Muscle layer of duodenum (tissue), 2 donors: ENCODE measurements at regions not wholly inside any gene's neighbourhood (a gene's known extent, or its start where the extent isn't known, plus 50 kb on each side); places are given as distances from the start of the nearest gene placed in this dataset.

ENCODE experiments used
- H3K27ac ChIP-seq: one replicate; pipeline ENCODE4 v1.7.0; 2013; ENCODE audit warnings: mild to moderate bottlenecking, low read length
- H3K27me3 ChIP-seq: one replicate; pipeline ENCODE4 v1.7.0; 2013; ENCODE audit warnings: low read depth, mild to moderate bottlenecking, control low read depth, low read length
- H3K36me3 ChIP-seq, 2 donors: one replicate each; pipeline ENCODE4 v1.7.0; 2013; ENCODE audit warnings: low read length in 2 of 2, control low read depth in 1 of 2, mild to moderate bottlenecking in 1 of 2; ENCODE audit not compliant: insufficient read depth in 2 of 2, control insufficient read depth in 1 of 2
- H3K4me1 ChIP-seq, 2 donors: one replicate each; pipeline ENCODE4 v1.7.0; 2013; ENCODE audit warnings: low read length in 2 of 2, mild to moderate bottlenecking in 2 of 2, control low read depth in 1 of 2, moderate library complexity in 1 of 2; ENCODE audit not compliant: insufficient read depth in 2 of 2, control insufficient read depth in 1 of 2
- H3K4me3 ChIP-seq, 2 donors: one replicate each; pipeline ENCODE4 v1.7.0; 2013; ENCODE audit warnings: low read length in 2 of 2, low read depth in 1 of 2, mild to moderate bottlenecking in 1 of 2
- H3K9me3 ChIP-seq, 2 donors: one replicate each; pipeline ENCODE4 v1.7.0; 2013; ENCODE audit warnings: low read length in 2 of 2, control low read depth in 1 of 2, mild to moderate bottlenecking in 1 of 2; ENCODE audit not compliant: control insufficient read depth in 1 of 2
- donor health status: healthy.

GRCh38 chr15:35974052-35974451, 428.1 kb upstream of the DPH6 start:
- Histone ChIP-seq H3K4me3 (no peak overlapping the region), H3K27ac (no peak overlapping the region), H3K36me3 (no peaks in the 10 kb centered on the region), H3K4me1 (peaks cover 0 to 3% of the 10 kb centered on the region in 2 donors), H3K27me3 (no peaks in the 10 kb centered on the region), H3K9me3 (no peaks in the 10 kb centered on the region)

GRCh38 chr15:35975941-35976340, 430.0 kb upstream of the DPH6 start:
- no peak overlapping the region for H3K4me3 ChIP-seq
- no peak overlapping the region for H3K27ac ChIP-seq
- H3K36me3 ChIP-seq: no peaks in the 10 kb centered on the region
- peaks cover 0 to 2% of the 10 kb centered on the region in 2 donors for H3K4me1 ChIP-seq
- no peaks in the 10 kb centered on the region for H3K9me3 ChIP-seq
- no peaks in the 10 kb centered on the region for H3K27me3 ChIP-seq

GRCh38 chr15:35979608-35980007, 433.6 kb upstream of the DPH6 start:
- Histone ChIP-seq H3K36me3 (no peaks in the 10 kb centered on the region), H3K27me3 (no peaks in the 10 kb centered on the region), H3K9me3 (no peaks in the 10 kb centered on the region), H3K4me3 (no peak overlapping the region), H3K27ac (no peak overlapping the region), H3K4me1 (no peaks in the 10 kb centered on the region)

- H3K4me3 ChIP-seq: no peak overlapping the region
- H3K27ac ChIP-seq: no peak overlapping the region
- H3K9me3 ChIP-seq: no peaks in the 10 kb centered on the region
- H3K27me3 ChIP-seq: no peaks in the 10 kb centered on the region
- H3K4me1 ChIP-seq: peaks cover 0 to 10% of the 10 kb centered on the region in 2 donors
- no peaks in the 10 kb centered on the region for H3K36me3 ChIP-seq
Measured at GRCh38 chr15:35980719-35981118, 434.8 kb upstream of the DPH6 start.

GRCh38 chr15:35986191-35986721, 440.3 kb upstream of the DPH6 start:
- Histone ChIP-seq H3K36me3 (no peaks in the 10 kb centered on the region), H3K9me3 (no peaks in the 10 kb centered on the region), H3K4me3 (no peak overlapping the region), H3K4me1 (peaks cover 0 to 35% of the 10 kb centered on the region in 2 donors), H3K27me3 (no peaks in the 10 kb centered on the region), H3K27ac (no peak overlapping the region)

- Histone ChIP-seq H3K9me3 (no peaks in the 10 kb centered on the region), H3K4me1 (peaks cover 0 to 35% of the 10 kb centered on the region in 2 donors), H3K27ac (no peak overlapping the region), H3K4me3 (no peak overlapping the region), H3K36me3 (no peaks in the 10 kb centered on the region), H3K27me3 (no peaks in the 10 kb centered on the region)
Measured at GRCh38 chr15:35987056-35987455, 441.1 kb upstream of the DPH6 start.

GRCh38 chr15:35991386-35991785, 445.4 kb upstream of the DPH6 start:
- H3K27me3 ChIP-seq: no peaks in the 10 kb centered on the region
- H3K27ac ChIP-seq: no peak overlapping the region
- peaks cover 0 to 18% of the 10 kb centered on the region in 2 donors for H3K4me1 ChIP-seq
- no peak overlapping the region for H3K4me3 ChIP-seq
- no peaks in the 10 kb centered on the region for H3K36me3 ChIP-seq
- H3K9me3 ChIP-seq: no peaks in the 10 kb centered on the region

GRCh38 chr15:35992791-35993190, 446.8 kb upstream of the DPH6 start:
- H3K36me3 ChIP-seq: no peaks in the 10 kb centered on the region
- no peak overlapping the region for H3K4me3 ChIP-seq
- H3K9me3 ChIP-seq: no peaks in the 10 kb centered on the region
- no peaks in the 10 kb centered on the region for H3K27me3 ChIP-seq
- peaks cover 0 to 5% of the 10 kb centered on the region in 2 donors for H3K4me1 ChIP-seq
- H3K27ac ChIP-seq: no peak overlapping the region

GRCh38 chr15:35993196-35993595, 447.2 kb upstream of the DPH6 start:
- Histone ChIP-seq H3K4me1 (peaks cover 0 to 2% of the 10 kb centered on the region in 2 donors), H3K9me3 (no peaks in the 10 kb centered on the region), H3K27ac (no peak overlapping the region)

GRCh38 chr15:35994876-35995275, 448.9 kb upstream of the DPH6 start:
- H3K9me3 ChIP-seq: no peaks in the 10 kb centered on the region
- H3K4me3 ChIP-seq: no peak overlapping the region
- H3K27ac ChIP-seq: no peak overlapping the region
- no peaks in the 10 kb centered on the region for H3K27me3 ChIP-seq
- no peaks in the 10 kb centered on the region for H3K36me3 ChIP-seq
- no peaks in the 10 kb centered on the region for H3K4me1 ChIP-seq

More at GRCh38 chr15:35993196-35993595, 447.2 kb upstream of the DPH6 start:
- Histone ChIP-seq H3K27me3 (no peaks in the 10 kb centered on the region), H3K4me3 (no peak overlapping the region), H3K36me3 (no peaks in the 10 kb centered on the region)

GRCh38 chr15:35998663-35999602, 453.0 kb upstream of the DPH6 start:
- H3K4me1 ChIP-seq: no peaks in the 10 kb centered on the region
- no peaks in the 10 kb centered on the region for H3K27me3 ChIP-seq
- H3K36me3 ChIP-seq: no peaks in the 10 kb centered on the region
- H3K27ac ChIP-seq: no peak overlapping the region
- no peaks in the 10 kb centered on the region for H3K9me3 ChIP-seq
- H3K4me3 ChIP-seq: no peak overlapping the region
